ENCODE measurements at regions not wholly inside any gene's neighbourhood (a gene's known extent, or its start where the extent isn't known, plus 50 kb on each side); places are given as distances from the start of the nearest gene placed in this dataset.
A peak's percentile ranks its signal among the peaks of the same experiment; 100 is the strongest.

- Histone ChIP-seq H3K9me3 (ENCODE audit: control insufficient read depth in 2 of 3, insufficient read depth in 1 of 3, low read length in 3 of 3) (peaks cover 0 to 3% (median 0%) of the 10 kb centered on the region in 3 donors), H3K36me3 (ENCODE audit: control insufficient read depth in 2 of 3, insufficient read depth in 3 of 3, low read length in 3 of 3) (no peaks in the 10 kb centered on the region), H3K9ac (ENCODE audit: low read length in 3 of 3) (no peak overlapping the region), H3K4me1 (ENCODE audit: control insufficient read depth in 2 of 3, insufficient read depth in 2 of 3, low read depth in 1 of 3, low read length in 3 of 3) (no peaks in the 10 kb centered on the region), H3K4me3 (ENCODE audit: low read length in 3 of 3) (no peak overlapping the region), H3K27me3 (ENCODE audit: control insufficient read depth, insufficient read depth, low read length) (no peaks in the 10 kb centered on the region), H3K27ac (ENCODE audit: low read depth in 2 of 2, low read length in 2 of 2) (no peak overlapping the region)
- FAIRE-seq: no peak
- no peak for TF ChIP-seq CTCF (IDR thresholded peaks at IDR 0.05; ENCODE audit: borderline replicate concordance, extremely low read depth, insufficient read depth)
- intact Hi-C loops (cut with DNase I): no loop called here
- DNase-seq: peak in 1 of 5 donors; percentile 33
Observed at GRCh38 chr14:104353221-104353920, 215.0 kb downstream of the KIF26A start.

- Histone ChIP-seq H3K27me3 (ENCODE audit: control insufficient read depth, insufficient read depth, low read length) (no peaks in the 10 kb centered on the region), H3K4me3 (ENCODE audit: low read length in 3 of 3) (no peak overlapping the region), H3K9me3 (ENCODE audit: control insufficient read depth in 2 of 3, insufficient read depth in 1 of 3, low read length in 3 of 3) (peaks cover 0 to 3% (median 0%) of the 10 kb centered on the region in 3 donors), H3K4me1 (ENCODE audit: control insufficient read depth in 2 of 3, insufficient read depth in 2 of 3, low read depth in 1 of 3, low read length in 3 of 3) (no peaks in the 10 kb centered on the region), H3K27ac (ENCODE audit: low read depth in 2 of 2, low read length in 2 of 2) (peak overlapping the region in 1 of 2 donors; percentile 23), H3K36me3 (ENCODE audit: control insufficient read depth in 2 of 3, insufficient read depth in 3 of 3, low read length in 3 of 3) (no peaks in the 10 kb centered on the region), H3K9ac (ENCODE audit: low read length in 3 of 3) (no peak overlapping the region)
- no peak for TF ChIP-seq CTCF (IDR thresholded peaks at IDR 0.05; ENCODE audit: borderline replicate concordance, extremely low read depth, insufficient read depth)
- DNase-seq (peak in 4 of 5 donors; percentile 32 to 74 (median 53)), FAIRE-seq (no peak)
- intact Hi-C loops (cut with DNase I): no loop called here
Observed at GRCh38 chr14:104353921-104354701, 215.7 kb downstream of the KIF26A start.

GRCh38 chr14:104355101-104356019 is 217.0 kb downstream of the KIF26A start:
- peak in 3 of 5 donors; percentile 25 to 73 (median 38) for DNase-seq
- Histone ChIP-seq H3K4me1 (ENCODE audit: control insufficient read depth in 2 of 3, insufficient read depth in 2 of 3, low read depth in 1 of 3, low read length in 3 of 3) (no peaks in the 10 kb centered on the region), H3K36me3 (ENCODE audit: control insufficient read depth in 2 of 3, insufficient read depth in 3 of 3, low read length in 3 of 3) (no peaks in the 10 kb centered on the region), H3K9ac (ENCODE audit: low read length in 3 of 3) (no peak overlapping the region), H3K9me3 (ENCODE audit: control insufficient read depth in 2 of 3, insufficient read depth in 1 of 3, low read length in 3 of 3) (peaks cover 0 to 3% (median 0%) of the 10 kb centered on the region in 3 donors), H3K27me3 (ENCODE audit: control insufficient read depth, insufficient read depth, low read length) (no peaks in the 10 kb centered on the region), H3K27ac (ENCODE audit: low read depth in 2 of 2, low read length in 2 of 2) (no peak overlapping the region), H3K4me3 (ENCODE audit: low read length in 3 of 3) (no peak overlapping the region)
- no peak for TF ChIP-seq CTCF (IDR thresholded peaks at IDR 0.05; ENCODE audit: borderline replicate concordance, extremely low read depth, insufficient read depth)
- no peak for FAIRE-seq
- intact Hi-C loops (cut with DNase I): no loop called here
